DOHH2 (cell line): ENCODE measurements at regions not wholly inside any gene's neighbourhood (a gene's known extent, or its start where the extent isn't known, plus 50 kb on each side); places are given as distances from the start of the nearest gene placed in this dataset.

Experiments
- H3F3A ChIP-seq: fragments of 200-600 bp; sonication (generic), shearing (Covaris generic); 2 replicates; pipeline ENCODE4 v1.6.0; 2016; ENCODE audit warnings: antibody characterized with exemption, mild to moderate bottlenecking; ENCODE audit not compliant: control insufficient read depth, insufficient read depth
- H3K27ac ChIP-seq: fragments of 200-600 bp; sonication (generic); 2 replicates; pipeline ENCODE4 v1.5.1; 2014; ENCODE audit warnings: low read depth, mild to moderate bottlenecking, low read length, moderate library complexity
- H3K27me3 ChIP-seq: fragments of 200-600 bp; sonication (generic); 2 replicates; pipeline ENCODE4 v1.6.1; 2014; ENCODE audit warnings: mild to moderate bottlenecking, low read length, mixed read lengths; ENCODE audit not compliant: control insufficient read depth
- H3K36me3 ChIP-seq: fragments of 200-600 bp; sonication (generic); 2 replicates; pipeline ENCODE4 v1.6.1; 2014; ENCODE audit warnings: mild to moderate bottlenecking, low read length, moderate library complexity, mixed read lengths; ENCODE audit not compliant: control insufficient read depth
- H3K4me1 ChIP-seq: fragments of 200-600 bp; sonication (generic); 2 replicates; pipeline ENCODE4 v1.6.1; 2014; ENCODE audit warnings: mild to moderate bottlenecking, low read length, mixed read lengths; ENCODE audit not compliant: control insufficient read depth
- H3K4me2 ChIP-seq: fragments of 200-600 bp; sonication (generic); 2 replicates; pipeline ENCODE4 v1.6.0; 2014; ENCODE audit warnings: mild to moderate bottlenecking, low read length, moderate library complexity
- H3K4me3 ChIP-seq: fragments of 200-600 bp; sonication (generic); 2 replicates; pipeline ENCODE4 v1.5.1; 2014; ENCODE audit warnings: mild to moderate bottlenecking, low read length, mixed read lengths
- H3K79me2 ChIP-seq: fragments of 200-600 bp; sonication (generic); 2 replicates; pipeline ENCODE4 v1.6.1; 2014; ENCODE audit warnings: mild to moderate bottlenecking, low read length, mixed read lengths; ENCODE audit not compliant: control insufficient read depth
- H3K9me2 ChIP-seq: fragments of 200-600 bp; sonication (generic); replicated peaks from 2 replicates; pipeline ENCODE4 v1.6.1; 2014; ENCODE audit warnings: mild to moderate bottlenecking, low read length, mixed read lengths; ENCODE audit not compliant: control insufficient read depth
- H3K9me3 ChIP-seq: fragments of 200-600 bp; sonication (generic); 2 replicates; pipeline ENCODE4 v1.6.1; 2014; ENCODE audit warnings: antibody characterized with exemption, low read length, mixed read lengths; ENCODE audit not compliant: control insufficient read depth, insufficient read depth
- H4K20me1 ChIP-seq: fragments of 200-600 bp; sonication (generic); 2 replicates; pipeline ENCODE4 v1.6.0; 2014; ENCODE audit warnings: low read depth, mild to moderate bottlenecking, antibody characterized with exemption, low read length, moderate library complexity; ENCODE audit not compliant: control insufficient read depth, insufficient read depth
- CTCF ChIP-seq: fragments of 200-600 bp; sonication (generic); IDR thresholded peaks from one replicate; pipeline ENCODE4 v1.5.1; 2014; ENCODE audit warnings: antibody characterized with exemption, mild to moderate bottlenecking, low read depth, low read length; ENCODE audit not compliant: poor library complexity, severe bottlenecking
- EZH2phosphoT487 ChIP-seq: fragments of 200-600 bp; sonication (generic); IDR thresholded peaks from 2 replicates; pipeline ENCODE4 v1.6.1; 2017; ENCODE audit warnings: borderline replicate concordance, mild to moderate bottlenecking, antibody characterized with exemption, low read length, moderate library complexity, mixed read lengths

- H3K9me3 ChIP-seq, result no peaks in the 10 kb centered on the region
- TF ChIP-seq CTCF, result no peak
- TF ChIP-seq EZH2phosphoT487, result no peak
- H4K20me1 ChIP-seq, result no peaks in the 10 kb centered on the region
- no peaks in the 10 kb centered on the region for H3K79me2 ChIP-seq
- H3K4me3 ChIP-seq, result no peak overlapping the region
- 0 out of 2 replicates have a peak, but pooled peaks cover 2% of the 10 kb centered on the region for H3F3A ChIP-seq
- peaks cover 87% of the 10 kb centered on the region for H3K27me3 ChIP-seq
- H3K4me2 ChIP-seq, result no peak overlapping the region
- peaks cover 20% of the 10 kb centered on the region for H3K4me1 ChIP-seq
- no peak overlapping the region for H3K27ac ChIP-seq
- no peaks in the 10 kb centered on the region for H3K36me3 ChIP-seq
- H3K9me2 ChIP-seq, result no peaks in the 10 kb centered on the region
These were observed 55.7 kb upstream of the BOD1L2 start for GRCh38 chr18:57091231-57091630.

GRCh38 chr18:57094175-57094574 lies 52.7 kb upstream of the BOD1L2 start:
- Histone ChIP-seq H3K9me2 (no peaks in the 10 kb centered on the region), H3K27ac (no peak overlapping the region), H3K27me3 (peaks cover 86% of the 10 kb centered on the region), H3K9me3 (no peaks in the 10 kb centered on the region), H3K79me2 (no peaks in the 10 kb centered on the region), H3F3A (no peaks in the 10 kb centered on the region), H3K4me3 (no peak overlapping the region), H3K4me2 (no peak overlapping the region), H3K36me3 (no peaks in the 10 kb centered on the region), H4K20me1 (no peaks in the 10 kb centered on the region), H3K4me1 (peaks cover 15% of the 10 kb centered on the region)
- TF ChIP-seq CTCF (no peak), EZH2phosphoT487 (no peak)

GRCh38 chr18:57095884-57096283 lies 51.0 kb upstream of the BOD1L2 start:
- peaks cover 7% of the 10 kb centered on the region for H3K4me1 ChIP-seq
- peaks cover 71% of the 10 kb centered on the region for H3K27me3 ChIP-seq
- no peak overlapping the region for H3K4me2 ChIP-seq
- TF ChIP-seq CTCF (no peak), EZH2phosphoT487 (no peak)
- H3K79me2 ChIP-seq, result no peaks in the 10 kb centered on the region
- H3K36me3 ChIP-seq, result no peaks in the 10 kb centered on the region
- no peak overlapping the region for H3K27ac ChIP-seq
- no peaks in the 10 kb centered on the region for H3K9me2 ChIP-seq
- H3K9me3 ChIP-seq, result no peaks in the 10 kb centered on the region
- H3F3A ChIP-seq, result no peaks in the 10 kb centered on the region
- no peaks in the 10 kb centered on the region for H4K20me1 ChIP-seq
- H3K4me3 ChIP-seq, result no peak overlapping the region
